ENCODE measurements at regions not wholly inside any gene's neighbourhood (a gene's known extent, or its start where the extent isn't known, plus 50 kb on each side); places are given as distances from the start of the nearest gene placed in this dataset.

- Mint-ChIP-seq H3K36me3 (ENCODE audit: low read depth) (no peaks in the 10 kb centered on the region), H3K4me1 (ENCODE audit: low read depth) (no peaks in the 10 kb centered on the region), H3K4me3 (no peak overlapping the region), H3K27me3 (peaks cover 21% of the 10 kb centered on the region), H3K27ac (no peak overlapping the region), H3K9me3 (peaks cover under 1% of the 10 kb centered on the region)
Measured at GRCh38 chr20:21653628-21654027, 51.8 kb upstream of the PAX1 start.

- H3K36me3 Mint-ChIP-seq (ENCODE audit: low read depth) = no peaks in the 10 kb centered on the region
- H3K4me1 Mint-ChIP-seq (ENCODE audit: low read depth) = no peaks in the 10 kb centered on the region
- peaks cover 22% of the 10 kb centered on the region for H3K9me3 Mint-ChIP-seq
- H3K27ac Mint-ChIP-seq = no peak overlapping the region
- H3K4me3 Mint-ChIP-seq = no peak overlapping the region
- H3K27me3 Mint-ChIP-seq = peaks cover 8% of the 10 kb centered on the region
Measured at GRCh38 chr20:21643417-21643816, 62.0 kb upstream of the PAX1 start.

- Mint-ChIP-seq H3K9me3 (peaks cover 11% of the 10 kb centered on the region), H3K4me3 (no peak overlapping the region), H3K27ac (no peak overlapping the region), H3K36me3 (ENCODE audit: low read depth) (no peaks in the 10 kb centered on the region), H3K4me1 (ENCODE audit: low read depth) (no peaks in the 10 kb centered on the region), H3K27me3 (peaks cover 8% of the 10 kb centered on the region)
Measured at GRCh38 chr20:21640556-21640955, 64.9 kb upstream of the PAX1 start.

- Mint-ChIP-seq H3K27ac (no peak overlapping the region), H3K4me1 (ENCODE audit: low read depth) (no peaks in the 10 kb centered on the region), H3K9me3 (no peaks in the 10 kb centered on the region), H3K36me3 (ENCODE audit: low read depth) (no peaks in the 10 kb centered on the region), H3K4me3 (no peak overlapping the region), H3K27me3 (peaks cover 5% of the 10 kb centered on the region)
Measured at GRCh38 chr20:21633829-21634228, 71.6 kb upstream of the PAX1 start.

GRCh38 chr20:21632735-21633053 lies 72.8 kb upstream of the PAX1 start:
- H3K4me1 Mint-ChIP-seq (ENCODE audit: low read depth) = no peaks in the 10 kb centered on the region
- no peak overlapping the region for H3K4me3 Mint-ChIP-seq
- no peak overlapping the region for H3K27ac Mint-ChIP-seq
- H3K27me3 Mint-ChIP-seq = peaks cover 13% of the 10 kb centered on the region
- no peaks in the 10 kb centered on the region for H3K36me3 Mint-ChIP-seq (ENCODE audit: low read depth)
- no peaks in the 10 kb centered on the region for H3K9me3 Mint-ChIP-seq

- Mint-ChIP-seq H3K36me3 (ENCODE audit: low read depth) (no peaks in the 10 kb centered on the region), H3K27me3 (peaks cover 13% of the 10 kb centered on the region), H3K27ac (no peak overlapping the region), H3K9me3 (no peaks in the 10 kb centered on the region), H3K4me1 (ENCODE audit: low read depth) (no peaks in the 10 kb centered on the region), H3K4me3 (no peak overlapping the region)
Measured at GRCh38 chr20:21632031-21632734, 73.3 kb upstream of the PAX1 start.

GRCh38 chr20:21628800-21629199 lies 76.7 kb upstream of the PAX1 start:
- Mint-ChIP-seq H3K9me3 (no peaks in the 10 kb centered on the region), H3K27ac (no peak overlapping the region), H3K4me1 (ENCODE audit: low read depth) (no peaks in the 10 kb centered on the region), H3K27me3 (peaks cover 20% of the 10 kb centered on the region), H3K36me3 (ENCODE audit: low read depth) (no peaks in the 10 kb centered on the region), H3K4me3 (no peak overlapping the region)

- H3K27me3 Mint-ChIP-seq = peaks cover 14% of the 10 kb centered on the region
- H3K4me1 Mint-ChIP-seq (ENCODE audit: low read depth) = peaks cover 3% of the 10 kb centered on the region
- H3K4me3 Mint-ChIP-seq = no peak overlapping the region
- no peaks in the 10 kb centered on the region for H3K36me3 Mint-ChIP-seq (ENCODE audit: low read depth)
- H3K9me3 Mint-ChIP-seq = no peaks in the 10 kb centered on the region
- H3K27ac Mint-ChIP-seq = no peak overlapping the region
Measured at GRCh38 chr20:21623781-21624094, 81.7 kb upstream of the PAX1 start.

- no peak overlapping the region for H3K4me3 Mint-ChIP-seq
- H3K36me3 Mint-ChIP-seq (ENCODE audit: low read depth) = no peaks in the 10 kb centered on the region
- peaks cover 3% of the 10 kb centered on the region for H3K4me1 Mint-ChIP-seq (ENCODE audit: low read depth)
- no peak overlapping the region for H3K27ac Mint-ChIP-seq
- peaks cover 10% of the 10 kb centered on the region for H3K27me3 Mint-ChIP-seq
- H3K9me3 Mint-ChIP-seq = no peaks in the 10 kb centered on the region
Measured at GRCh38 chr20:21623074-21623780, 82.2 kb upstream of the PAX1 start.

GRCh38 chr20:21622097-21622857 lies 83.2 kb upstream of the PAX1 start:
- Mint-ChIP-seq H3K27ac (no peak overlapping the region), H3K9me3 (no peaks in the 10 kb centered on the region), H3K27me3 (peaks cover 11% of the 10 kb centered on the region), H3K36me3 (ENCODE audit: low read depth) (no peaks in the 10 kb centered on the region), H3K4me1 (ENCODE audit: low read depth) (peaks cover 3% of the 10 kb centered on the region), H3K4me3 (no peak overlapping the region)

- H3K36me3 Mint-ChIP-seq (ENCODE audit: low read depth) = no peaks in the 10 kb centered on the region
- H3K27me3 Mint-ChIP-seq = peaks cover 11% of the 10 kb centered on the region
- H3K9me3 Mint-ChIP-seq = no peaks in the 10 kb centered on the region
- H3K4me3 Mint-ChIP-seq = no peak overlapping the region
- no peak overlapping the region for H3K27ac Mint-ChIP-seq
- H3K4me1 Mint-ChIP-seq (ENCODE audit: low read depth) = peaks cover 3% of the 10 kb centered on the region
Measured at GRCh38 chr20:21618759-21619416, 86.6 kb upstream of the PAX1 start.

GRCh38 chr20:21615617-21616080 lies 89.8 kb upstream of the PAX1 start:
- Mint-ChIP-seq H3K27me3 (peaks cover 25% of the 10 kb centered on the region), H3K4me3 (no peak overlapping the region), H3K4me1 (ENCODE audit: low read depth) (no peaks in the 10 kb centered on the region), H3K36me3 (ENCODE audit: low read depth) (no peaks in the 10 kb centered on the region), H3K9me3 (no peaks in the 10 kb centered on the region), H3K27ac (no peak overlapping the region)

GRCh38 chr20:21614980-21615379 lies 90.5 kb upstream of the PAX1 start:
- H3K27me3 Mint-ChIP-seq = peaks cover 26% of the 10 kb centered on the region
- H3K4me3 Mint-ChIP-seq = no peak overlapping the region
- no peaks in the 10 kb centered on the region for H3K4me1 Mint-ChIP-seq (ENCODE audit: low read depth)
- H3K9me3 Mint-ChIP-seq = no peaks in the 10 kb centered on the region
- H3K36me3 Mint-ChIP-seq (ENCODE audit: low read depth) = no peaks in the 10 kb centered on the region
- no peak overlapping the region for H3K27ac Mint-ChIP-seq

GRCh38 chr20:21613512-21613911 lies 92.0 kb upstream of the PAX1 start:
- H3K9me3 Mint-ChIP-seq = no peaks in the 10 kb centered on the region
- H3K27me3 Mint-ChIP-seq = peaks cover 35% of the 10 kb centered on the region
- no peak overlapping the region for H3K4me3 Mint-ChIP-seq
- H3K4me1 Mint-ChIP-seq (ENCODE audit: low read depth) = no peaks in the 10 kb centered on the region
- H3K36me3 Mint-ChIP-seq (ENCODE audit: low read depth) = no peaks in the 10 kb centered on the region
- no peak overlapping the region for H3K27ac Mint-ChIP-seq

GRCh38 chr20:21609981-21610380 lies 95.5 kb upstream of the PAX1 start:
- Mint-ChIP-seq H3K9me3 (peaks cover 8% of the 10 kb centered on the region), H3K27me3 (peaks cover 41% of the 10 kb centered on the region), H3K27ac (no peak overlapping the region), H3K36me3 (ENCODE audit: low read depth) (no peaks in the 10 kb centered on the region), H3K4me3 (no peak overlapping the region), H3K4me1 (ENCODE audit: low read depth) (no peaks in the 10 kb centered on the region)

All from stimulated activated naive CD8-positive, alpha-beta T cell treated with anti-CD3 and anti-CD28 coated beads, Interleukin-15, Interleukin-2, amounts not matched to agents 100 ng/mL and 50 ng/mL, for 24 hours (primary cell).